B cell (primary cell): ENCODE measurements at regions not wholly inside any gene's neighbourhood (a gene's known extent, or its start where the extent isn't known, plus 50 kb on each side); places are given as distances from the start of the nearest gene placed in this dataset.

Experiments
- ATAC-seq: fragments of 200-7000 bp; cut with Tn5 transposase; one replicate; pipeline ENCODE4 v1.10.0; 2021; ENCODE audit warnings: low read depth, mild to moderate bottlenecking, moderate number of reproducible peaks, moderate library complexity
- CTCF ChIA-PET: fragments of 350-600 bp; sonication (Branson Sonifier 250); formaldehyde crosslinking; loops from one replicate; lab custom pipeline; 2021; ENCODE audit warnings: antibody characterized with exemption, inconsistent platforms; lab: Charles Lee
- POLR2A ChIA-PET: fragments of 350-600 bp; sonication (Branson Sonifier 250); formaldehyde crosslinking; loops from one replicate; lab custom pipeline; 2021; ENCODE audit warnings: antibody characterized with exemption; lab: Charles Lee
- DNase-seq: peaks from one replicate; pipeline ENCODE4 v3.0.0; 2013
- H2AFZ ChIP-seq: 2 replicates; pipeline ENCODE4 v1.6.1; 2012; ENCODE audit warnings: mild to moderate bottlenecking, low read depth, low read length; ENCODE audit not compliant: insufficient read depth, poor library complexity, severe bottlenecking
- H3K27ac ChIP-seq, 2 donors: 1 replicate in 1 of 2; 2 replicates in 1 of 2; pipeline ENCODE4 v1.5.1; 2012 to 2013; ENCODE audit warnings: low read length in 2 of 2, mild to moderate bottlenecking in 2 of 2, moderate library complexity in 1 of 2
- H3K27me3 ChIP-seq, 4 experiments: fragments of 200-600 bp in 1 of 4; sonication (generic) in 1 of 4; replicated peaks in 1 of 4; 1 replicate in 2 of 4; 2 replicates in 2 of 4; pipeline versions ENCODE4 v1.6.1 to v1.7.0; 2013 to 2016; ENCODE audit warnings: low read length in 3 of 4, mild to moderate bottlenecking in 2 of 4, mixed read lengths in 1 of 4, moderate library complexity in 1 of 4; ENCODE audit not compliant: insufficient read depth in 4 of 4, control insufficient read depth in 3 of 4; ENCODE audit errors: control extremely low read depth in 1 of 4
- H3K36me3 ChIP-seq, 2 experiments: replicated peaks in 1 of 2; 1 replicate in 1 of 2; 2 replicates in 1 of 2; pipeline versions ENCODE4 v1.6.1 to v1.7.1; 2013; ENCODE audit warnings: low read length in 1 of 2; ENCODE audit not compliant: insufficient read depth in 2 of 2, control insufficient read depth in 1 of 2; ENCODE audit errors: control extremely low read depth in 1 of 2, extremely low read depth in 1 of 2
- H3K4me1 ChIP-seq, 2 donors: fragments of 200-600 bp in 1 of 2; sonication (generic) in 1 of 2; 1 replicate in 1 of 2; 2 replicates in 1 of 2; pipeline versions ENCODE4 v1.5.1 to v1.6.1; 2013 to 2017; ENCODE audit warnings: low read length in 2 of 2; ENCODE audit not compliant: control insufficient read depth in 2 of 2, insufficient read depth in 2 of 2
- H3K4me2 ChIP-seq: replicated peaks from 2 replicates; pipeline ENCODE3; 2012; ENCODE audit warnings: mild to moderate bottlenecking, low read depth, low read length; ENCODE audit not compliant: poor library complexity, severe bottlenecking
- H3K4me3 ChIP-seq, 5 experiments: fragments of 200-600 bp in 1 of 5; sonication (generic) in 1 of 5; 1 replicate in 3 of 5; 2 replicates in 2 of 5; pipeline versions ENCODE4 v1.5.1 to v1.7.0; 2011 to 2016; ENCODE audit warnings: low read length in 4 of 5, mild to moderate bottlenecking in 4 of 5, low read depth in 2 of 5, control low read depth in 1 of 5, moderate library complexity in 1 of 5; ENCODE audit not compliant: insufficient read depth in 1 of 5; ENCODE audit errors: control extremely low read depth in 1 of 5, extremely low read depth in 1 of 5
- H3K79me2 ChIP-seq: fragments of 200-600 bp; sonication (generic); one replicate; pipeline ENCODE4 v1.6.0; 2016; ENCODE audit warnings: low read length; ENCODE audit not compliant: control insufficient read depth, insufficient read depth
- H3K9ac ChIP-seq: fragments of 200-600 bp; sonication (generic); 2 replicates; pipeline ENCODE4 v1.6.1; 2017; ENCODE audit warnings: mild to moderate bottlenecking, low read length, moderate library complexity
- H3K9me3 ChIP-seq, 3 donors: one replicate each; pipeline versions ENCODE4 v1.6.1 to v1.7.1; 2013; ENCODE audit warnings: low read length in 2 of 3; ENCODE audit not compliant: control insufficient read depth in 2 of 3, insufficient read depth in 1 of 3; ENCODE audit errors: control extremely low read depth in 1 of 3
- H4K20me1 ChIP-seq: 2 replicates; pipeline ENCODE4 v1.6.0; 2012; ENCODE audit warnings: mild to moderate bottlenecking, low read length; ENCODE audit not compliant: insufficient read depth, control insufficient read depth, poor library complexity, severe bottlenecking
- H3K27ac Mint-ChIP-seq: one replicate; pipeline ENCODE4 v1.8.0; 2021; ENCODE audit warnings: mixed read lengths
- H3K27me3 Mint-ChIP-seq: one replicate; pipeline ENCODE4 v1.8.0; 2021; ENCODE audit warnings: mixed read lengths
- H3K4me1 Mint-ChIP-seq: one replicate; pipeline ENCODE4 v1.8.0; 2021; ENCODE audit warnings: mixed read lengths
- H3K4me3 Mint-ChIP-seq: one replicate; pipeline ENCODE4 v1.8.0; 2021; ENCODE audit warnings: mixed read lengths
- H3K9me3 Mint-ChIP-seq: one replicate; pipeline ENCODE4 v1.8.0; 2022; ENCODE audit warnings: mixed read lengths; ENCODE audit not compliant: insufficient read depth
- EZH2 ChIP-seq: IDR thresholded peaks from 2 replicates; pipeline ENCODE4 v1.6.1; 2012; ENCODE audit warnings: borderline replicate concordance, low read depth, mild to moderate bottlenecking, moderate library complexity, low read length; ENCODE audit not compliant: insufficient read depth, poor library complexity, severe bottlenecking
- WGBS: methylation state at CpG from one replicate; pipeline ENCODE4 v1.1.5; 2013; ENCODE audit warnings: missing lambda C conversion rate; ENCODE audit not compliant: insufficient coverage; 5-methylcytosine and 5-hydroxymethylcytosine counted together
- intact Hi-C: fragments of 100-400 bp; cut with micrococcal nuclease; formaldehyde crosslinking; loops from one replicate; pipeline ENCODE4 v1.10.0; 2022
- TF ChIP-seq, protein P1 (sequence below): fragments of 200-600 bp; IDR thresholded peaks from one replicate; pipeline ENCODE4 v1.8.0; 2022; ENCODE audit warnings: antibody characterized with exemption, mild to moderate bottlenecking

DNA sequence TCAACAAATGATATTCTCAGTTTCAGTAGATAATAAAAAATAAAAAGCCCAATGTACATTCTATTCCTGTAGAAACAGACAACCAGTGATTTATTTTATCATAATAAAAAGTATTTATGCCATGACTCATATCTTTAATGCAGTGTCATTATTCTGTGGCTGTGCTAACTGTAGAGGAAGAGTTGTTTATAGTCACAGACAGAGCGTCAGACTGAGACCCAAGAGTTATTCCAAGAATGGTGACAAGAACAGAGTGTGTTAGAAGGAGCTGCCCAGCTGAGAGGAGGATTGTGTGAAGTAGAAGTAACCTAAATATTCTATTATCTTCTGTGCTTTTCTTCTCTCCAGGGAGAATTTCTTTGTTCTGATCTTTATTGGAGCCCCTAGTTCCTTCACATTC lies 210.7 kb downstream of the PPP1R2C start:
- H3K4me1 ChIP-seq: no peaks in the 10 kb centered on the region
- ChIA-PET CTCF (no interaction called here), POLR2A (no interaction called here)
- H3K4me3 ChIP-seq: no peak overlapping the region
- H3K79me2 ChIP-seq: no peaks in the 10 kb centered on the region
- peaks cover 3% of the 10 kb centered on the region for H3K4me1 Mint-ChIP-seq
- no peak for TF ChIP-seq EZH2
- TF ChIP-seq, protein P1, sequence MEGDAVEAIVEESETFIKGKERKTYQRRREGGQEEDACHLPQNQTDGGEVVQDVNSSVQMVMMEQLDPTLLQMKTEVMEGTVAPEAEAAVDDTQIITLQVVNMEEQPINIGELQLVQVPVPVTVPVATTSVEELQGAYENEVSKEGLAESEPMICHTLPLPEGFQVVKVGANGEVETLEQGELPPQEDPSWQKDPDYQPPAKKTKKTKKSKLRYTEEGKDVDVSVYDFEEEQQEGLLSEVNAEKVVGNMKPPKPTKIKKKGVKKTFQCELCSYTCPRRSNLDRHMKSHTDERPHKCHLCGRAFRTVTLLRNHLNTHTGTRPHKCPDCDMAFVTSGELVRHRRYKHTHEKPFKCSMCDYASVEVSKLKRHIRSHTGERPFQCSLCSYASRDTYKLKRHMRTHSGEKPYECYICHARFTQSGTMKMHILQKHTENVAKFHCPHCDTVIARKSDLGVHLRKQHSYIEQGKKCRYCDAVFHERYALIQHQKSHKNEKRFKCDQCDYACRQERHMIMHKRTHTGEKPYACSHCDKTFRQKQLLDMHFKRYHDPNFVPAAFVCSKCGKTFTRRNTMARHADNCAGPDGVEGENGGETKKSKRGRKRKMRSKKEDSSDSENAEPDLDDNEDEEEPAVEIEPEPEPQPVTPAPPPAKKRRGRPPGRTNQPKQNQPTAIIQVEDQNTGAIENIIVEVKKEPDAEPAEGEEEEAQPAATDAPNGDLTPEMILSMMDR: no peak
- no peak overlapping the region for H3K4me2 ChIP-seq
- no peaks in the 10 kb centered on the region for H3K9me3 ChIP-seq
- H3K9me3 Mint-ChIP-seq: no peaks in the 10 kb centered on the region
- H4K20me1 ChIP-seq: no peaks in the 10 kb centered on the region
- H2AFZ ChIP-seq: no peak overlapping the region
- no CpG with 5 or more reads among the region's 1 CpG for WGBS
- H3K27me3 ChIP-seq: no peaks in the 10 kb centered on the region
- no peak overlapping the region for H3K4me3 Mint-ChIP-seq
- DNase-seq: no peak
- no peak overlapping the region for H3K27ac ChIP-seq
- intact Hi-C loops: no loop called here
- no peaks in the 10 kb centered on the region for H3K36me3 ChIP-seq
- ATAC-seq: no peak
- no peaks in the 10 kb centered on the region for H3K27me3 Mint-ChIP-seq
- H3K27ac Mint-ChIP-seq: no peak overlapping the region
- H3K9ac ChIP-seq: no peak overlapping the region

DNA sequence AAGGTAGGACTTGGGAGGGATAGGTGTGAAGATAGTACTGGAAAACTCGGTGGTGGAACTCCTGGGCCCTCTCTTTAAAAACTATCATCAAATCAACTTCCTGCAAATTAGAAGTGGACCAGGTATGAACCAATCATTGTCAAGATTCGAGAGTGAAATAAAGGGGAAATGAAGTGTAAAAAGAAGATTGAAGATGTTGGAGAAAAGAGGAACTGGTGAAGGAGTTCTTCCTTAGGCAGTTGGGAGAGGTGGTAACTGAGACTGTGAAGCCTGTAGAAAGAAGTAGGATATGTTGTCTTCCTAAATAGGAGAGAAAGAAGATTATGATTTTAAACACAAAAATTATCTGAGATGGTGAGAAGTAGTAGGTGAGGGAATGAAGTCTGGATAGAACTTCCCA lies 212.2 kb downstream of the PPP1R2C start:
- H3K36me3 ChIP-seq: no peaks in the 10 kb centered on the region
- Mint-ChIP-seq H3K27me3 (no peaks in the 10 kb centered on the region), H3K4me1 (peaks cover 3% of the 10 kb centered on the region), H3K27ac (no peak overlapping the region), H3K4me3 (no peak overlapping the region), H3K9me3 (no peaks in the 10 kb centered on the region)
- no peak overlapping the region for H3K4me3 ChIP-seq
- H3K4me2 ChIP-seq: no peak overlapping the region
- H3K9ac ChIP-seq: no peak overlapping the region
- H3K9me3 ChIP-seq: no peaks in the 10 kb centered on the region
- ChIA-PET POLR2A (no interaction called here), CTCF (no interaction called here)
- no peaks in the 10 kb centered on the region for H3K4me1 ChIP-seq
- no CpG with 5 or more reads among the region's 2 CpGs for WGBS
- intact Hi-C loops: no loop called here
- TF ChIP-seq, protein P1: no peak
- TF ChIP-seq EZH2: no peak
- H4K20me1 ChIP-seq: no peaks in the 10 kb centered on the region
- DNase-seq (no peak), ATAC-seq (no peak)
- H3K27me3 ChIP-seq: no peaks in the 10 kb centered on the region
- H3K27ac ChIP-seq: no peak overlapping the region
- no peak overlapping the region for H2AFZ ChIP-seq
- no peaks in the 10 kb centered on the region for H3K79me2 ChIP-seq
